C4-2B (cell line): ENCODE measurements at regions not wholly inside any gene's neighbourhood (a gene's known extent, or its start where the extent isn't known, plus 50 kb on each side); places are given as distances from the start of the nearest gene placed in this dataset.

Experiments
- CTCF ChIP-seq: fragments of 450-650 bp; conservative IDR thresholded peaks from 2 replicates; pipeline ENCODE4 v1.5.1; 2017; ENCODE audit warnings: mild to moderate bottlenecking
- ZFX ChIP-seq: fragments of 450-650 bp; IDR thresholded peaks from 2 replicates; pipeline ENCODE4 v1.6.1; 2017

DNA sequence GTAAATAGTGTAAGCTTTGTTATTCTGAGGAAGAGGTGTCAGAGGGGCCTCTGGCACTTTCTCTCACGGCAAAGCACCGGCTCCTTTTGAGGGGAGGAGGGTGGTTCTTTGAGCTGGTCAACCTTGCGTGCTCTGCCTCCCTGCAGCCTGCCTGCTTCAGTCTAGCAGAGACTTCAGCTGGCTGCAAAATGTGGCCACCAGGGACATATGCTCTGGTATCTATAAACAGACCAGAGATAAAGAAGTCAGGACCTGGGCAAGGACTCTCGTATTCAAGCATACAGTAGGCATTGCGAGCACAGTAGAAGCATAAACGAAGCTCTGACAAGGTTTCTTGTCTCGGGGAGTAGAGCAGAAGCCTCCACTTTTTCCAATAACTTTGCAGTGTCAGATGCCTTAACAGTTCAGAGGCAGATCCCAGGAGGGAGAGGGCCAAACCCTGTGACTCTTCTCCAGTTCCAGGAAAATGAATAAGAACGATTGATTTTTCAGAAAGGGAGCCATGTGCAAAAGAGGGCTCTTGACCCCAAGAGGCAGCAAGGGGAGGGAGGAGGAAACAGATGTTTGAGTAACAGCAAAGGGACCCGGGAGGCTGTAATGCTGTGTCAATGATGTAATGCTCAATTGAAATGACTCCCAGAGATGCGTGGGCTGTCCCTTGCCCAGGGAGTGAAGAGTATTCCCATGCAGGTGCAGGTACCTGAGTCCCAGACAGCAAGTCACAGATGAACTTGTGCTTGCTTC is 57.9 kb upstream of the TEX13D start:
- TF ChIP-seq CTCF (no peak), ZFX (no peak)
